ENCODE measurements at regions not wholly inside any gene's neighbourhood (a gene's known extent, or its start where the extent isn't known, plus 50 kb on each side); places are given as distances from the start of the nearest gene placed in this dataset.
A peak's percentile ranks its signal among the peaks of the same experiment; 100 is the strongest.
"Not testable (repeated sequence)": the region's sequence is repeated elsewhere in the genome, so short reads cannot be mapped to it uniquely, and the experiment has no call there.

DNA sequence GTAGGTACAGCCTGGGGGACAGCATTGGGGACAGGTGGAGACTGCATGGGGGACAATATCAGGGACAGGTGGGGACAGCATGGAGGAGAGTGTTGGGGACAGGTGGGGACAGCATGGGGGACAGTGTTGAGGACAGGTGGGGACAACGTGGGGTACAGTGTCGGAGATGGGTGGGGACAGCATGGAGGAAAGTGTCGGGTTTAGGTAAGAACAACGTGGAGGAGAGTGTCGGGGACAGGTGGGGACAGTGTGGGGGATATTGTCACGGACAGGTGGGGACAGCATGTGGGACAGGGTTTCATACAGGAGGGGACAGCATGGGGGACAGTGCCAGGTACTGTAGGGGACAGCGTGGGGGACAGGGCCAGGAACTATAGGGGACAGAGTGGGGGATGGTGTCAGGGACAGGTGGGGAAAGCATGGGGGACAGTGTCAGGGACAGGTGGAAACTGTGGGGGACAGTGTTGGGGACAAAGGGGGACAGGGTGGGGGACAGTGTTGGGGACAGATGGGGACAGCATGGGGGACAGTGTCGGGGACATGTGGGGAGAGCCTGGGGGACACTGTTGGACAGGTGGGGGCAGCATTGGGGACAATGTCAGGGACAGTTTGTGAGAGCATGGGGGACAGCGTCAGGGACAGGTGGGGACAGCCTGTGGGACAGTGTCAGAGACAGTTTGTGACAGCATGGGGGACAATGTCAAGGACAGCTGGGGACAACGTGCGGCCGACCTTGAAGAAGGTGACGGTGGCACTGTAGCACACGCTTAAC, 213.1 kb downstream of the TMEM121 start:
- no peak overlapping the region for H3K4me3 ChIP-seq

DNA sequence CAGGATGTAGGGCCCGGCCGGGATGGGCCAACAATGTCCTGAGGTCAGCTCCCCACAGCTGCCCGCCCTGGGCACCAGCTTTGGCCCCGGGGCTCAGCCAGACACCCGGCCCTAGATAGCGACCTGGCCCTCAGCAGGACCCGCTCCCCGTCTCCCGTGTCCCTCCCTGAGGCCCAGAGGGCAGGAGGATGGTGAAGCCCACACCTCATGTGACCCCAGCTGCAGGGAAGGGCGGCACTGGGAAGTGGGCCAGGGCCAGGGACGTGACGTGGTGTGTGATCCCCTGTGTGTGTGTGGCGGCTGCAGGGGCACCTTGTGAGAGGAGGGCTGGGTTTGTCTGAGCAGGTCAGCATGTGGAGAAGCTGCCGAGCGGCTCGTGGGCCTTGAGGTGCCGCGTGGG, 213.9 kb downstream of the TMEM121 start:
- not testable (repeated sequence) for H3K4me3 ChIP-seq, DNase-seq, H3K36me3 ChIP-seq, H3K9me3 ChIP-seq, H3K27me3 ChIP-seq

More for the DNA sequence above, 213.1 kb downstream of the TMEM121 start:
- Histone ChIP-seq H3K36me3 (no peaks in the 10 kb centered on the region), H3K27me3 (no peaks in the 10 kb centered on the region), H3K9me3 (no peaks in the 10 kb centered on the region)
- no peak for DNase-seq

DNA sequence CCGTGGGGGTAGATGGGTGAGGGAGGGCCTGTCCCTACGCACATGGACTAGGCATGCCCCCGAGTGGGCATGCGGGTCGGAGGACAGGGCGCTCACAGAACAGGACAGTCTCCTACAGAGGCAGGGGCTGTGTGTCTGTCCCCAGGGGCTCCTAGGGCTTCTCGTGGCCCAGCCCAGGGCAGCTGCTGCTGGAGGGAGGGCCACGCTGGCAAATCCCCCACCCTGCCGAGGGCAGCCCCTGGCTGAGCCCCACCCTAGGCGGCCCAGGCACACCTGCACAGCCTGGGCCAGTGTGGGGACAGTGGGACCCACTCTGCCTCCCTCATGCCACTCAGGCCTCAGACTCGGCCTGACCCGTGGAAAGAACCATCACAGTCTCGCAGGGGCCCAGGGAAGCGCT, 214.6 kb downstream of the TMEM121 start:
- DNase-seq, H3K9me3 ChIP-seq, H3K27me3 ChIP-seq, H3K36me3 ChIP-seq, H3K4me3 ChIP-seq: not testable (repeated sequence)

DNA sequence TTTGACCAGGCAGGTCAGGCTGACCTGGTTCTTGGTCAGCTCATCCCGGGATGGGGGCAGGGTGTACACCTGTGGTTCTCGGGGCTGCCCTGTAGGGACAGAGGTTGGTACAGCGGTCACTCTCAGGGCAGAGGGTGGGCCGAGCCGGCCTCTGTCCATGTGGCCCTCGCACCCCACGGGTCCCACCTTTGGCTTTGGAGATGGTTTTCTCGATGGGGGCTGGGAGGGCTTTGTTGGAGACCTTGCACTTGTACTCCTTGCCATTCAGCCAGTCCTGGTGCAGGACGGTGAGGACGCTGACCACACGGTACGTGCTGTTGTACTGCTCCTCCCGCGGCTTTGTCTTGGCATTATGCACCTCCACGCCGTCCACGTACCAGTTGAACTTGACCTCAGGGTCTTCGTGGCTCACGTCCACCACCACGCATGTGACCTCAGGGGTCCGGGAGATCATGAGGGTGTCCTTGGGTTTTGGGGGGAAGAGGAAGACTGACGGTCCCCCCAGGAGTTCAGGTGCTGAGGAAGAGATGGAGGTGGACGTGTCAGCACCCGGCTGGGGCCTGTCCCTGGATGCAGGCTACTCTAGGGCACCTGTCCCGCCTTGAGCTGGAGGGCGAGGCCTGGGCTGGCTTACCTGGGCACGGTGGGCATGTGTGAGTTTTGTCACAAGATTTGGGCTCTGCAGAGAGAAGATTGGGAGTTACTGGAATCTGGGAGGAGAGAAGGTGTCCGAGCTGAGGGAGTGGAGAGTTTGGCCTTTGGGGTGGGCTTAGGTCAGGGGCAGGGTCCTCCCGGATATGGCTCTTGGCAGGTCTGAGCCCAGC, 215.5 kb downstream of the TMEM121 start:
- H3K27me3 ChIP-seq, DNase-seq, H3K9me3 ChIP-seq, H3K4me3 ChIP-seq, H3K36me3 ChIP-seq: not testable (repeated sequence)

DNA sequence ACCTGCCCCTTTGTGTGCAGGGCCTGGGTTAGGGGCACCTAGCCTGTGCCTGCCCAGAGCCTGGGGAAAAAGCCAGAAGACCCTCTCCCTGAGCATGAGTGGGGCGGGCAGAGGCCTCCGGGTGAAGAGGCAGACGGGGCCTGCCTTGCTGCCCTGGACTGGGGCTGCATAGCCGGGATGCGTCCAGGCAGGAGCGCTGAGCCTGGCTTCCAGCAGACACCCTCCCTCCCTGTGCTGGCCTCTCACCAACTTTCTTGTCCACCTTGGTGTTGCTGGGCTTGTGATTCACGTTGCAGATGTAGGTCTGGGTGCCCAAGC, 216.1 kb downstream of the TMEM121 start:
- Histone ChIP-seq H3K36me3 (no peaks in the 10 kb centered on the region), H3K27me3 (no peaks in the 10 kb centered on the region), H3K9me3 (no peaks in the 10 kb centered on the region), H3K4me3 (no peak overlapping the region)
- no peak for DNase-seq

DNA sequence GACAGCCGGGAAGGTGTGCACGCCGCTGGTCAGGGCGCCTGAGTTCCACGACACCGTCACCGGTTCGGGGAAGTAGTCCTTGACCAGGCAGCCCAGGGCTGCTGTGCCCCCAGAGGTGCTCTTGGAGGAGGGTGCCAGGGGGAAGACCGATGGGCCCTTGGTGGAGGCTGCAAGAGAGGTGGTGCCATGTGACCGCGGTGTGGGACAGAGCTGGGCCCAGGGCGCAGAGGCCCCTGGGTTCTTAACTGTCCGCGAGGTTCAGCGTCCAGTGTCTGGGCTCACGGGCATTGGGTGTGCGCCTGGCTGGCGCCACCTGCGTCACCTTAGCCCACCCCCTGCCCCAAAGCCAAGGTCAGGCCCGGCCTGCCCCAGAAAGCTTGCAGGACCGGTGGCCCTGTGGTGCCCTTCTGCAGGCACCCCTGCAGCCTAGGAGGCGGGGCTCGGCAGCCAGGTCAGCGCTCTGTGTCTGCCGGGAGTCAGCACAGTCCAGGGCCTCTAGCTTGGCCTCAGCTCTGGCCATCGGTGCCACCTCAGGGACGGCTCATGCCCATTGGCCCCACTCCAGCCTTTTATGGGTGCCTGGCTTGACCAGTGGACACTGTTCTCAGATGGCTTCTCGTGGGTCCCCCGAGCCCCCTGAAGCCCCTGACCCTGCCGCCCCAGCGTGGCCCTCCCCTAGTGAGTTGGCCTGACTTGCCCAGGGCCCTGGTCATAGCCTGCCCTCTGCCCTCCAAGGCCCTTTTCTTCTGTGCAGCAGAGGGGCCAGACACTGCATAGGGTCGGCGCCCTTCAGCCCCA, 216.7 kb downstream of the TMEM121 start:
- H3K27me3 ChIP-seq, H3K4me3 ChIP-seq, H3K36me3 ChIP-seq, H3K9me3 ChIP-seq, DNase-seq: not testable (repeated sequence)

DNA sequence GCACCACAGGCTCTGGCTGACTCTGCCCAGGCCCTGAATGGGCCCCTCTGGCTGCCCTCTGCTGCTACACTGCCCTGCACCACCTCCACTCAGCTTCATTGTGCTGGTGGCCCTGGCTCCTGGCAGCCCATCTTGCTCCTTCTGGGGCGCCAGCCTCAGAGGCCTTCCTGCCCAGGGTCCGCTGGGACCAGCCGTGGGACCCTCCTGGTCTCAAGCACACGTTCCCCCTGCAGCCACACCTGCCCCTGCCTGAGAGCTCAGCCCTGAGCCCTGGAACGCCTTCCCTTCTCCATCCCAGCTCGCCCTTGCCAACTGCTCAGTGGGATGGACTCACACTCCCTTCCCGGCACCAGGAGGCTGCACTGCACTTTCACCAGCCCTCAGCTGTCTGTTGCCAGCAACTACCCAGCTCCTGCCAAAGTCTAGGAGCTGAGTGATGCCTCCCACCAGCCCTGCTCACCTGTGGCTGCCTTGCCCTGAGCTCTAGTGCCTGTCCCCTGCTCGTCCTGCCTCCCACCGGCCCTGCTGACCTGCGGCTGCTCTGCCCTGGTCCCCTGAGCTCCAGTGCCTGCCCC, 217.9 kb downstream of the TMEM121 start:
- not testable (repeated sequence) for H3K27me3 ChIP-seq, H3K36me3 ChIP-seq, H3K9me3 ChIP-seq, DNase-seq, H3K4me3 ChIP-seq

DNA sequence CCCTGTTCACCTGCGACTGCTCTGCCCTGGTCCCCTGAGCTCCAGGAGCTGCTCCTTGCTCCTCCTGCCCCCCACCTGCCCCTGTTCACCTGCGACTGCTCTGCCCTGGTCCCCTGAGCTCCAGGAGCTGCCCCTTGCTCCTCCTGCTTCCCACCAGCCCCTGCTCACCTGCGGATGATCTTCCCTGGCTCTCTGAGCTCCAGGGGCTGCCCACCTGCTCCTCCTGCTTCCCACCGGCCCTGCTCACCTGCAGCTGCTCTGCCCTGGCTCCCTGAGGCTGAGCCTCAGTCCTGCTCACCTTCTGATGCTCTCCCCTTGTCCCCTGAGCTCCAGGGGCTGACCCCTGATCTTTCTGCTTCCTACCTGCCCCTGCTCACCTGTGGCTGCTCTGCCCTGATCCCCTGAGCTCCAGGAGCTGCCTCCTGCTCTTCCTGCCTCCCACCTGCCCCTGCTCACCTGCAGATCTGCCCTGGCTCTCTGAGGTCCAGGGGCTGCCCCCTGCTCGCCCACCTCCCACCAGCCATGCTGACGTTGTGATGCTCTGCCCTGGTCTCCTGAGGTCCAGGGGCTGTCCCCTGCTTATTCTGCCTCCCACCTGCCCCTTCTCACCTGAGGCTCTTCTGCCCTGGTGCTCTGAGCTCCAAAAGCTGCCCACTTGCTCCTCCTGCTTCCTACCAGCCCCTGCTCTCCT, 219.2 kb downstream of the TMEM121 start:
- Histone ChIP-seq H3K4me3 (no peak overlapping the region), H3K27me3 (no peaks in the 10 kb centered on the region), H3K9me3 (no peaks in the 10 kb centered on the region), H3K36me3 (no peaks in the 10 kb centered on the region)
- DNase-seq = no peak

DNA sequence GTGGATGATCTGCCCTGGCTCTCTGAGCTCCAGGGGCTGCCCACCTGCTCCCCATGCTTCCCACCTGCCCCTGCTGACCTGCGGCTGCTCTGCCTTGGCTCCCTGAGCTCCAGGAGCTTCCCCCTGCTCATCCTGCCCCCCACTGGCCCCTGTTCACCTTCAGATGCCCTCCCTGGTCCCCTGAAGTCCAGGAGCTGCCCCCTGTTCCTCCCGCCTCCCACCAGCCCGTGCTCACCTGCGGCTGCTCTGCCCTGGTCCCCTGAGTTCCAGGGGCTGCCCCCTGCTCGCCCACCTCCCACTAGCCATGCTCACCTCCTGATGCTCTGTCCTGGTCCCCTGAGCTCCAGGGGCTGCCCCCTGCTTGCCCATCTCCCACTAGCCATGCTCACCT, 219.7 kb downstream of the TMEM121 start:
- no peak for DNase-seq
- H3K4me3 ChIP-seq = no peak overlapping the region
- H3K9me3 ChIP-seq = no peaks in the 10 kb centered on the region
- no peaks in the 10 kb centered on the region for H3K27me3 ChIP-seq
- no peaks in the 10 kb centered on the region for H3K36me3 ChIP-seq

DNA sequence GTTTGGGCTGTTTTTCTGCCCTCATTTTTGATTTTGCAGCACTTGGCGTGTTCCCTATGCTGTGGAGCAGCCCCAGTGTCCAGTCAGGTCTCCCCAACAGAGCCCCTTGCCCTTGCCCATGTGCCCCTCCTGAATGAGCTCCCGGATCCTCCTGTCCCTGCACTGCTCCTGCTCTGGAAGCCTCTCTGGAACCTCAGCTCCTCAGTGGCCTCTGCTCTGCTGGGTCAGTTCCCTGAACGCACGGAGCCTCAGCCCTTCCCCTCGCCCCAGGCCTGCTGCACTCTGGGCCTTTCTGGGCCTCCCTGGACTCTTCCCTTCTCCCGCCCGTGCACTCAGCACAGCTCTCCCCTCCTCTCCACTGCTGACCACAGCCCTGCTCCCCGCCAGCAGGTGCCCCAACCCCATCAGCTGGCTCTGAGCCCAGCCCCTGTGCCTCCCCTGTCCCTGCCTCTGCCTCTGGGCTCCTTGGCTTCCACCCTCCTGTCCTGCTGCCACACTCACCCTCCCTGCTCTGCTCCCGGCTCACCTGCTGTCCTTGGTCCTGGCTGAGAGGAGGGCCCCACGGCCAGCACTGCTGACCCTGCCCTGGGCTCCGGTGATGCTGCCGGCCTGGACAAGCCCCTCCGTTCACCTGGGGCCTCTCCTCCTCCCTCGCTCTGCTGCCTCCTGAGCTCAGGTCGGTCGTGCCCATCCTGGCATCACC, 220.6 kb downstream of the TMEM121 start:
- not testable (repeated sequence) for H3K4me3 ChIP-seq, DNase-seq, H3K27me3 ChIP-seq, H3K9me3 ChIP-seq, H3K36me3 ChIP-seq

DNA sequence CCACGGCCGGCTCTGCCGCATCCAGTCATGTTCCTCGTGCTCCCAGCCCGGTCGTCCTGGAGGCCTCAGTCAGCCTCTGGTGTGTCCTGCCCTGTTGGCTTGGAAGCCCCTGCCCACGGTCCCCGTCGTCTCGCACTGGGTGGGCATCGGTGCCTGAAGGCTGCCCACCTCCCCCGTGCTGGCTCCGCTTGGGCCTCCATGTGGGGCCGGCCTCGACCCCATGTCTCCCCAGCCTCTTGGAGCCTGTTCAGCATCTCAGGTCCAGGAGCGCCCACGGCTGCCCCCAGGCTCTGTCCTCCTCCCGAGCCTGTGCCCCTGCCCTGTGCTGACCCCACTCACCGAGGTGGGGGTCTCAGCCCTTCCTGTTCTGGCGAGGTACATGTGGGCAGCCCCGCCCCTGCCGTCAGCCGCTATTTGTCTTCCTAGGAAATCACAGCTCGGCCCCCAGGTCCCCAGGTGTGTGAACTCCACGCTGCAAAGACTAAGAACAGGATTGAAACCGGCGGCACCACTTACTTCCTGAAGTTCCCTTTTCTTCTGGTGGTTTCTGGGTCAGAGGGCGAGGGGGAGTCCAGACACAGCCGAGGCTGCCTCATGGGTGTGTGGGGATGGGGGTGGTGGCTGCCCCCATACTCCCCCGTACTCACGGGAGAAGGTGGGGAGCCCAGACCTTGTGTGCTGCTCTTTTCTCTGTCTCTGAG, 221.3 kb downstream of the TMEM121 start:
- H3K36me3 ChIP-seq, DNase-seq, H3K9me3 ChIP-seq, H3K27me3 ChIP-seq, H3K4me3 ChIP-seq: not testable (repeated sequence)

DNA sequence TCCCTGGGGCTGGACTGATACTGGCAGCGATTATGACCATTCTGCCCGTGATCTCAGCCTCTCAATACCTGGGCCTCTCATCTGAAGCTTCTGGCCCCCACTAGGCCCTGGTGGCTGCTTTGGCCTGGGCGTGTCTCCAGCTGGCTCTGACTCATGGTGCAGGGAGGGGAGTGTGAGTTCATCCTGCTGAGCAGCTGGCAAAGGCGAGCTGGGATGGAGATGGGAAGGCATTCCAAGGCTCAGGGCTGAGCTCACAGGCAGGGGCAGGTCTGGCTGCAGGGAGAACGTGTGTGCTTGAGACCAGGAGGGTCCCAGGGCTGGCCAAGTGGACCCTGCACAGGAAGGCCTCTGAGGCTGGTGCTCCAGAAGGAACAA, 221.8 kb downstream of the TMEM121 start:
- Histone ChIP-seq H3K4me3 (no peak overlapping the region), H3K36me3 (no peaks in the 10 kb centered on the region), H3K27me3 (no peaks in the 10 kb centered on the region), H3K9me3 (no peaks in the 10 kb centered on the region)
- peak; percentile 82 for DNase-seq

DNA sequence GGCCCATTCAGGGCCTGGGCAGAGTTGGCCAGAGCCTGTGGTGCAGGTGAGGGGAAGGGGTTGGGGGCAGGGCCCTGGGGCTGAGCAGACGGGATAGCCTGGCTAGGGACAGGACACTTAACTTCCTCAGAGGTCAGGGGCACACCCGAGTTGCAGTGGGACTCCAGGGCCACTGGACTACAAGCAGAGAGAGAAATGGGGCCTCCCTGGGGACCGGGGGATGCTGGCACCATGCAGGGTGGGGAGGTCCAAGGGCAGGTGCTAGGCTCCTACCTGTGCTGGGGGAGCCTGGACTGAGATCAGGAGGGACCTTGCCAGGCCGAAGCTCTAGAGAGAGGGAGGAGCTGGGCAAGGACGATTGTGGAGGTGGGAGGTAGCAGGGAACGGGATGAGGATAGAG, 222.3 kb downstream of the TMEM121 start:
- not testable (repeated sequence) for H3K4me3 ChIP-seq, H3K9me3 ChIP-seq, DNase-seq, H3K36me3 ChIP-seq, H3K27me3 ChIP-seq

DNA sequence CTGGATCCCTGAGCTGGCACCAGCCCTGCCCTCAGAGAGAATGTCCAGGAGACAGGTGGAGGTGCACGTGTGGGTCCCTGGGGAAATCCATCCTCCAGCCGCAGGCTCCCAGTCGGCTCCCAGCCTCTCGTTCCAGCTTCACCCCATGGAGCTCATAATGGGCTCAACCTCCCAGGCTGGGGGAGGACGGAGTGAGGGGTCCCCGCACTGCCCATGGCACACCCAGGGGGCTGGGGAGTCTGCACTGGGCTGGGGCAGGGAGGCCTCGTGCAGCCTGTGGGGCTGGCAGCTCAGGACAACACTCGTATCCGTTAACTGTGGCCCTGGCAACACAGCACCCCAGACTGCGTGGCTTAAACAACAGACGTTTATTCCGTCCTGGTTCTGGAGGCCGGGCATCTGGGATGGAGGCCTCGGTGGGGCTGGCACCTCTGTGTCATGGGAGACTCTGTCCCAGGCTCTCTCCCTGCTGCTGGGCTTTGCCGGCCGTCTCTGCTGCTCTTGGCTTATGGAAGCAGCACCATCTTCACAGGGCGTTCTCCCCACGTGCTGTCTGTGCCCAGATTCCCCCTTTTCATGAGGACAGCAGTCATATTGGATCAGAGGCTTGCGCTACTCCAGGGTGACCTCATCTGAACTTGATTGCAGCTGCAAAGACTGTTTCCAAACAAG, 223.6 kb downstream of the TMEM121 start:
- DNase-seq, H3K9me3 ChIP-seq, H3K27me3 ChIP-seq, H3K4me3 ChIP-seq, H3K36me3 ChIP-seq: not testable (repeated sequence)

DNA sequence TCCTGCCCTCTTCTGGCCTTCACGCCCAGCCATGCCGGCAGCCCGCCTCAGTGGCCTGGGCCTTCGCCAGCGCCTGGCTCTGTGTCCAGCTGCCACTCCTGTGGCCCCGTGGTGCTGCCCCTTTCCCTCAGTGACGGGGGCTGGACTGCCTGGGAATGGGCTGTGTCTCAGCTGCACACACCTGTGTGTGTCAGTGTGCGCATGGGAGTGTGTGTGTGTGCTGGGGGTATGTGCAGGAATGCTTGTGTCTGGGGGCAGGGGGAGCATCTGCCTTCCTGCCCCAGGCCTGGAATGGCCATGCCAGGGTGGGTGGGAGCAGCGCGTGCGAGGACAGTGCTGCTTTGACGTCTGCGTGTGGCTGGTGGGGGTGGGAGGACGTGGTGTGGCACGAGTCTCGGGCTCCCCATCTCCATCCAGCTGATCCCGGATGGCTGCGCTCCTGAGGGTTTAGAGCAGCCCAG, 224.9 kb downstream of the TMEM121 start:
- H3K4me3 ChIP-seq, DNase-seq, H3K27me3 ChIP-seq, H3K36me3 ChIP-seq, H3K9me3 ChIP-seq: not testable (repeated sequence)
